Fibroblast of peridontal ligament (primary cell): ENCODE measurements at regions not wholly inside any gene's neighbourhood (a gene's known extent, or its start where the extent isn't known, plus 50 kb on each side); places are given as distances from the start of the nearest gene placed in this dataset.

Source experiments
- DNase-seq: peaks from one replicate; pipeline ENCODE4 v3.0.0-alpha.2; 2010; ENCODE audit errors: extremely low read depth

DNA sequence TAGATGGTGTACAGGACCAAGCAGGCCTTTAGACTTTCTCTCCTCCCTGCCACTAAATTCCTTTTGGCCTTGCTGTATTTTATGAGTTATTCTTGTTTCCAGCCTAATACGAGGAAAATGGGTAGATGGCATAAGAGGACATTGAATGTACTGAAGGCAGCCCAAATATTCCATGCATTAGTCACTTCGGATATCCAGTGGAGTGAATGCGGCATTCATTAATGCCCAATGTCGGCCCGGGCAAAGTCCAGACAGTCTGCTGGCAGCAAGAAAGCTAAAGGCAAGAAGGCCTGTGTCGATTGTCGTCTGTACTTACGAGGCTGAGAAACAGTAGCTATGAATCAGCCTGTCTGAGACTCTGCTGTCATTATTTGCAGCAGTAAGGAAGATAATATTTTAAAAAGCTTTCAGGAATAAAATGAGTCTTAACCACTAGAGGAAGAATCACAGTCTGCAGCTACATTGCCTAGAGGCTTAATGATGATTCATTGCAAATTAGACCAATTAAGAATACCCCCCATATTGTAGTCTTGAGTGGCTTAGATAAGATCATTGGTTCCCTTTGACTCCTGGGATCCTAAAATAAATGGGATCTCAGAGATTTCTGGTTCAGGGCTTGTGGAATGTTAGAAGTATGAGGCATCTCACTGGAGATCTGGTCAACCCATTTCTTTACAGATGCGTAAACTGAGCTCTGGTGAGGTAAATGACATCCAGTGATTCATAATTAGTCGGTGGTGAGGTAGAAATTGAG is 534.1 kb upstream of the JAG1 start:
- DNase-seq, result peak; percentile 49

DNA sequence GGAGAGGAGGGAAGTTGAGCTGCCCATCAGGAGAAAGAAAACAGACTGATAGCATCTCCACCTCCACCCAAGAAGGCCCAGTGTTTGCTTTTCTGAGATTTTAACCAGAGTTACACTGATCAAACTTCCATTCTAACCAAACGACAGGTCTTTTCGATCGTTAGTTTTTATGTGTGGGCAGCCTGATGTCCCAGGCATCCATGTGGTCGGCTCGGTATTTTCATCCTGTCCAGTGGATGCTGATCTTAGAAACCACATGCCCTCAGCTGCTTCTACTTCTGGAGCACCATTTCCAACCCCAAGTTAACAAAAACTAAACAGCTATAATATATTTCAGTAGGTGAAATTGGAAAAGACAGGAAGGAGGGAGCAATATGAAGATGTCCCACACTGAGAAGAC is 536.8 kb upstream of the JAG1 start:
- no peak for DNase-seq

DNA sequence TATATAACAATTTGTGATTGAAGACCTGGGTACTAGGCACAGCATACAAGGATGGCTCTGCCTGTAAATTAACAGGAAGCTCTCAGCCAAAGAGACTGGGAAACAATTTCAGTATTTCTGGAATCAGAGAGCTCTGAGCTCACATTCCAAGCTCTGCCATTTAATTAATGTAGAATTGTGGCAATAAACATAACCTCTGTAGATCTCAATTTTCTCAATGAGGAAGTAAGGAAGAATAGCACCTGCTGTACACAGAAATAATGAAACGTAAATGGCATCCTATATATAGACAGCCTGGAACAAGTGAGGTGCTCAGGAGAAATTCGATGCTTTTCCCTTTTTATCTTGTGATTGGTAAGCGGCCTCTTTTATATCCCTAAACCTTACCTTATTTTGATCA is 538.5 kb upstream of the JAG1 start:
- DNase-seq, result no peak

DNA sequence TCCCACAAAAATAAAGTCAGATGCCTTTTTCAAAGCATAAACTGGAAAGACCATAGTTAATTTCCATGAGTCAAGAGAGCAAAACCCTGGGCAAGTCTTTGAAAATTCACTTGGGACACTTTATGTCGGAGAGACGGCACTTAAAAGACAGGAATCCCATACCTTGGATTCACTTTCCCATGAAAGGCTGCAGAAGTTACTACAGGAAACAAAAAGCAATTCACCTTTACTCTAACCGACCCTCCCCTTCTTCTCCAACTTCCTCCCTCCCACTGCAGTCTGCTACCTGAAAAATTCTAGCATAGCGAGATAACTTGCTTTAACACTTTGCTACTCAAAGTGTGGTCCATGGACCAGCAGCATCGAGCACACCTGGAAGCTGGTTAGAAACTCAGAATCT is 539.1 kb upstream of the JAG1 start:
- no peak for DNase-seq

DNA sequence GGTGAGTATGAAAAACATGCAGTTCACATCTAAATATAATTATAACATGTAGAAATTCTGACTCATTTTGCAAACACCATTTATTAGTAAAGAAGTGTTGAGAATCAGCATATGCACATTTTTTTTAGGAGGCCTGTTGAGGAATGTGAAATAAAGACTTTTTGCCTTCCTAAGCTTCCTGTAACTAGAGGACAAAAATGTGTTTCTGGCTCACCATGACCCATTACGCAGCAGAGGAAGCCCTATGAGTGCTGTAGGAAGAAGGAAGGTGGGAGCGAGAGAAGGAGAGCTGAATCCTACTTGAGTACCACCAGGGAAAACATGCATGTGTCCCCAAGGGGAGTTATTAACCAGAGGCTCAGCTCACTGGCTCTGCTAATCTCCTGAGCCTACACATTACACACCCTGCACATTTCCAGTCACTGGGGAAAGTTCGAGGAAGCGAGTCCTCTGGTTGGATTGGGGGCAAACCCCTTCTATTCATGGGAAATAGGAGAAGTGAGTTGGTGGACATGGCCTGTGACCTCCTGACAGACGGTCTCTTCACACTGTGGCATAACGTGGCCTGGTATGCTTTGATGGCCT is 540.5 kb upstream of the JAG1 start:
- no peak for DNase-seq

DNA sequence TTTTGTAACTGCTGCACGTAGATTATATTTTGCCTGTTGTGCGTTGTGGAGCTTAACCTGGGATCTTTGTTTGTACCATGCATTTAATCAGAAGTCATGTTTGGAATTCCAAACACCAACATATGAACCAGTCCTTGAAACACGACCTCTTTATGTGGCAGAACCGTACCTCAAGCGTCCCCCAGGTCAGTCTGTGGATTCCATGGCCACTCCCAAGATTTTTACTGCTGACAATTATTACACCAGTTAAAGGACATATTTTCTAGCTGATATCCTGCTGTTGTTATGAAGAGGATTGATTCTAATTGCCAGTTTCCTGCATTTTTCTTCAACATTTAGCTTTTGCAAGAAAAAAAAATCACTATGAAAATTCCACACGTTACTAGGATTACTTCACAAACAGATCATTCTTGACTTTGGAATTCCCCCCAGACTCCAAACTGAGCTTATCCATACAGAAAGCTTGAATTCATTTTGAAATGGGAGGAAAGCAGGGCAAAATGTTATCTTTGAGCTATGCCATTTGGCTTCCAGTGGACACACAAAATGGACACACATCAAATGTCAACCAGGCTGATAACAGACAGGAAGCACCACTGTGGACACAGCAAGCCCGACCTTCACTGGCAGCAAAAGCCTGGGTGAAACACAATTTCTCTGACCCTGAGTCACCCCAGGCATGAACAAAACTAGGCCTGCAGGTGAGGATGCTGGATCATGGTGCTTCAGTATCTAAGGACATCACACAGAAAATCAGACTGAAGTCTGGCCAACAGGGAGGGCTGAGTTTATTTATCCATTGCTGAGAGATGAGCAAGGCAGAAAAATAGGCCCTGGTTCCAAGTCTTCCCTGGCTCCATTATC is 542.9 kb upstream of the JAG1 start:
- peak; percentile 85 for DNase-seq

DNA sequence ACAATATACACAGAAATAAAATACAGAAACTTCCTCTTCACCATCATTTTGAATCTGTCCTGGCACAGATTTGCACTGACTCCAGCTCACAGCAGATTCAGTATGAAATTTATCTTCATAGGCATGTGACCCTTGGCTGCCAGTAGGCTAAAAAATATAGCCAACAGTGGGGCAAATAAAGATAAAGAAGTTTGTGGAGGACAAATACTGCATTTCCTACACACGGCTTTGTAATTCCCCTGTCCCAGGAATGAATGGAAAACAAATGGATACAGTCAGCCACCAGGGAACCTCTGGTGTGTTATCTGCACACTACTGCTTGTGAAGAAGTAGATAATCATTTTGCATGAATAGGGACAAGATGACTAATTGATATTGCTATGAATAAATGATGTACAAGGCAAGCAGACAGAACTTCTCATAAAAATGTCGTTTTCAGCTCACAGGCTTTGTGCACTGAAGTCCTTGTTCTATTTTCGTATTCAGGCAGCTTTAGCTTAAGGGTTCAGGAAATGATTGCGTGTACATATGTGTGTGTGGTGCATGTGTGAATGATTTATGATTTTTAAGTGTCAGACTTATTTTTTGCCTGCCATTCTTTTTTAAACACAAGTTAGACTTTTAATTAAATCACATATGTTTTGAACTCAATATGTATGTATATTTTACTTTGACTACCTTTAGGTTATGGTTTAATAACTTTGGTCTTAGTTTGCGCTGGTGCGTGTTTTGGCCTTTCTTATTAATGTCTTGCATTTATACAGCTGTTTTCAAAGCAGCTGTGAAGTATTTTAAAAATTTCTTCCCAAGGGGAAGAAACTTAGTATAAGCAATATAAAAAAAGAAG is 543.8 kb upstream of the JAG1 start:
- no peak for DNase-seq

DNA sequence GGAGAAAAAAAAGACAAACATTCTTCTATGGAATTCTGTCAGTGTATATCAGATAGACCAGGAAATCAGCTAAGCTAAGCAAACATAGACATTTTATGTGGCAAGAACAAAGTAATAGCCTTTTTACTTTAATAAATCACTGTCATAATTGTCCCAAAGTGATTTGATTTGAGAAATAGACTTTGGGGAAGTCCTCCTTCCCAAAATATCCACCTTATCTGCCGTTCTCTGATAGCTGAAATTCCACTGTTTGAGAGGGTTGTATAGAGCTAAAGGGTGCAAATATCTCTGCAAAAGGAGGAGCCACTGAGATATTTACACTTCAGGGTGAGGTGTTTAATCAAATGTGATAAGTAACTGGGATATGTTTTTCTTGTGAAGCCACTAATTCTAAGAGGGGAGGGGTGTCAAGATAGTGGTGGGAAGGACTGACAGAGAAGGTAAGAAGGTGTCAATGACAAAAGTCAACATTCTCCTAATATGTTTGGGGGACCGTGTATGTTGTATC is 544.4 kb upstream of the JAG1 start:
- no peak for DNase-seq

DNA sequence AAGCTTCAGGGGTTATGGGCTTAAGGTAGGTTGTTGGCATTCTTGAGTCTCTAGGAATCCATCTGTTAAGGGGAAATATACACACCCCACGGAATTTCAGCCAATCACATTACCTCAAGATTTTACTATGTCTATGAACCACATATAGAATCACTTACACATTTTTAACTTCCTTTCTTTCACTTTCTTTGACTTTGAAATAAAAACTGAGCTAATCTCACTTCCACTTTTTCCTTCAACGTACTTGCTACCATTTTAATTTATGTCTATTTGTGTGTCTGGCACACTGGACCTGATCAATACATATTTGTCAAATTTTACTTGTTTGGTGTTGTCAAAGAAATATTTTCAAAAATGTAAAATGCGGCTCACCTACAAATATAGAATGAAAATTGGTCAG is 545.4 kb upstream of the JAG1 start:
- no peak for DNase-seq

DNA sequence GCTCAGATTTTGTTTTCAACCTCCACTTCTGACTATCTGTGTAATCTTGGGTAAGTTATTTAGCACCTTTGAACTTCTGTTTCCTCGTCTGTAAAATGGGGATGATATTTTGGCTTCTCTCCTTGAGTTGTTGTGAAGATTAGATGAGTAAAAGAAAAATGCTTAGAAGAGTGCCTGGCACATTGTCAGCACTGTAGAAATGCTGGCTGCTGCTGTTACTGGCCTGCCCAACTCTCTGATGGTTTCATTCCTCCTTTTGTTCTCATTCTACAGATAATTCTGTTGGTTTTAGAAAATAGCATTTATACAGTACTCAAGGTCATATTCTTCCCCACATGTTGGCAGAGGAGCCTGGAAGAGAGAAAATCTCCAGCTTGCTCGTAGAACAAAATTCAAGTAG is 547.2 kb upstream of the JAG1 start:
- DNase-seq, result peak; percentile 41

DNA sequence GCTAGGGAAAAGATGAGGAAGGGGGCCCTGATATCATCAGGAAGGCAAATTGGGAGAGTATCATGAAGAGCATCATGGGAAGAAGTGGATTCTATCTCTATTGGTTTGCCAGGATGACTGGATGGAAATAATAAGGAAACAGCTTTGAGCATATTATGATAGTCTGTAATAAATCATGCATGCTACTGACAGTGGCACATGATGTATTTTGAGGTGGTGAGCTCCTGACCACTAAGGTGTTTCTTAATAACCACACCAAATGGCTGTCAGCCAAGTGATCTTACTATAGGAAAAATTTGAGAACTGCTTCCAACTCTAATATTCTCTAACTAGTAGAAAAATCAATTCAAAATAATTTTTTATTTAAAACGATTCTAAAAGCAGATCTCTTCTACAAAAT is 548.4 kb upstream of the JAG1 start:
- no peak for DNase-seq

DNA sequence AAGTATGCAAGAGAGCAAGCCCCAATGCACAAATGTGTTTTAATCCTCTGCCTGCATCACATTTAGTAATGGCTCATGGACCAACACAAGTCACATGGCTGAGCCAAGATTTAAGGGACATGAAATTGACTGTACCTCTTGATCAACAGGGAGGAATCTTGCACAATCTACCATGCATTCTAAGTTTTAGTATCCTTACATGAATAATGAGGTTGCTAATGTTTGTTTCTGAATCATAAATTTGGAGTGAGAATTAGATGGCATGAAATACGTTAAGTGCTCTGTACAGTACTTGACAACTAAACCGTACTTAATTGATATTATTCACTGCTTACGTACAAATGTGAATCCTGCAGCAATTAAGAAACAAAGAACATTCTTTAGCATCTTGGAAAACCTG is 553.8 kb upstream of the JAG1 start:
- DNase-seq, result no peak

DNA sequence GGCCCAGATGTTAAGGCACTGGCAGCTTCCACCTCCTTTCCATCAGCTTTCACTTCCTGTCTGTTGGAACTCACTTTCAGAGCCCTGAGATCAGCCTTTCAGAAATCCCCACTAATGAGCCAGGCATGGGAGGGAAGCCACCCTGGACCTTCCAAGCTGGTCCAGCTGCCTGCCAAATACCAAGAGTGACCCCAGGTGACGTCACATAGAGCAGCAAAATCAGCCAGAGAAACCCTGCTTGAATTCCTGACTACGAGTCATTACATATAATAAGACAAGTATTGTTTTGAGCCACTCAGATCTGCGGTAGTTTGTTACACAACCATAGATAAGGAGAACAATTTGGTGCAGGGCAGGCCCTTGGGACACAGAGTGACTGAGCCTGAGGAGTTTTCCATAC is 556.0 kb upstream of the JAG1 start:
- DNase-seq, result peak; percentile 98

DNA sequence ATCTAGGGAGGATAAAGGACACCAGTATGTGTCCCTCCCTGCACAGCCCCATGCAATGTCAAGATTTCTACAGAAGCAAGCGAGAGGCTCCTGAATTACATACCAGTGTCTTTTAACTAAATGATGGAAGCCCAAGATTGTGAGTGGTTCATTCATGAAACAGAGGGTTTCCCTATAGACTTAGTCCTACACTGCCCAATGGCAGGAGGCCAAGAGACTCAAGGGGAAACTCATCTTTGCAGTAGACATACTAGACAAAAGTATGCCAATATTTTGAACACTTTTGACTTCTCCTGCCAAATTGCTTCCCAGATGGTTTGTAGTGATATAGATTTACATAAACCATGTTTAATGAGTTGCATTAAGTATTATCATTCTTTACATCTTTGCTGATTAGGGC is 557.2 kb upstream of the JAG1 start:
- DNase-seq, result no peak

DNA sequence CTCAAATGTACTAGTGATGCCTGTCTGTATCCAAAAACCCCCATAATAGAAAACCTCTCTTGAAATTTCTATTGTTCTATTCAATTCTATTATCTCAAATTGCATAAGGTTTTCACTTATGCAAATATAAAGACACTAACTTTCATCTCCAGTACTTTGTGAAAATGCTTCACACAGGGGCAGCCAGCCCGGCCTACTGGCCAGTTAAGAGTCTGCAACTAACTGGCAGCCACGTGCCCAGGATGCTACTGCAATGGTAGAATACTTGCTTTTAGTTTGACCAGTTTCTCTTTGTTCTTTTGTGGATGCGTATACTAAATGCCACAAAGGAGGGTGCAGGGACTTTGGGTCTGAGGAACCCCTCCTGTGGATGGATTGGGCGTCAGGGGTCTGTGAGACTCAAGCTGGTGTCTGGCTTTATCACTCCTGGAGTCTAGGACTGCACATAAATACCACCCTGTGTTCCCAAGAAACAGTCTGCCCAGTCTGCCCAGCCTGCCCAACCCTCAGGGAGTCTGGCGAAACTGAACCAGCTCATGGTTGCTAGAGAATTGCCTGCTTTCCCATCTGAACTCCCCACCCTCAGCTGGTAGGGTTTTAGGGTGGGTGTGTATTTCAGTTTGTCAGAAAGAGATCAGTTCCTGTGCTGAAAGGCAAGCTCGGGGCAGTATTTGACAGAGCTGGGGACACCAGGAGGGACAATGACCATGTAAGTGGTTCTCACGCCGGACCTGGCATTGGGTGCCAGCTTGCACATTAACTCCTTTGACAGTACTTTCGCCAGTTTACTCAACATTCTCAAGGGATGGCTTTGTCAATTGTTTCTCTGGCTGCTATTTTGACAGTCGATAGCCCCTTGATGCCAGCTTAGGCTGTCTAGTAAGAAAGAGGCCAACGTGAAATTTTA is 558.2 kb upstream of the JAG1 start:
- no peak for DNase-seq

DNA sequence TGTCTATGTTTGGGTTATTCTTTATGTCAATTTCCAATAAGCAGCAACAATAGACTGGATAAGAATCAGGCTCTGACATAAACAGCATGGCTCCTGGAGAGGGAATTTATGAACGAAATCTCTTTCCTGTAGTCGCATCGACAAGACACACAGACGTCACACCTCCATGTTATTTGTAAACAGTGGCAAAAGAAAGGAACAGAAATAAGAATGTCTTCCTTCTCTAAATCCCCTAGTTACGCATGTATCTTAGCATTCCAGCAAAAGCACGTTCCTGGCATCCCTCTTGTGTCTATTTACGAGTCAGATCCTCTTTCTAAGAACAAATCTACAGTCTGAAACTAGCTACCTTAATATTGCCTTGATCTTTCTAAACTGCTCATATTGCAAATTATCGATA is 559.1 kb upstream of the JAG1 start:
- no peak for DNase-seq

DNA sequence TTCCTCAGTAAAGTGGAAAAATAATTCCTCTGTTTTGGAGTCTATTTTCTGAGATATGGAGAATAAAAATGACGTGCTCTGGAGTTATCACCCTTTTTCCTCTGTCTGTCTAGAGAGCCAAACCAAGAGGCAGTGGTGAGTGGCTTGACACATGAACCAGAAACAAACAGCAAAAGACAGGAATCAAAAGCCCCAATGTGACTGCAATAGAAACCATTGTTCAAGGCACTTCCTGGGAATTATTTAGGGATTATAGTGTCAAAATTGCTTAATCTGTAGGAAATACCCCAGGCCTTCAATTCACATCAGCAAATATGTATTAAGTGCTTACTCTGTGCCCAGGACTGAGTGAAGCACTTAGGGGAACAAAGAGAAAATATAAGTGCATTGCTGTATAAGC is 560.4 kb upstream of the JAG1 start:
- no peak for DNase-seq

DNA sequence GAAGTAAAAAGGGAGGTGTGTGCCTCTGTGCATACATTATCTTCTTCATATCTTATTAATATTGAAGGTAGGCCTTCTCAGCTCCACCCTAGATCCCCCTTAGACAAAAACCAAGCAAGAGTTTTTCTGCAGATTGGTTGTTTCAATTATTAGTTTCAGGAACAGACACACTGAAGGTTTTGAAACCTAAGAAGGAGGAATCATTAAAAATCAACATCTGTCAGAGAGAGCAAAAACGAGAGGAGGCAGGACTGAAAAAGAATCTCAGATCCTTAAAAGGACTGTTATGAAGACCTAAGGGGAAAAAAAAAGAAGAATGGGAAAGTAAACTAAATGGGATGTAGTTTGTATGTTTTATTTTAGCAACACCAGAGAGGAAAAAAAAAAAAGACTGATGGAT is 560.8 kb upstream of the JAG1 start:
- no peak for DNase-seq

DNA sequence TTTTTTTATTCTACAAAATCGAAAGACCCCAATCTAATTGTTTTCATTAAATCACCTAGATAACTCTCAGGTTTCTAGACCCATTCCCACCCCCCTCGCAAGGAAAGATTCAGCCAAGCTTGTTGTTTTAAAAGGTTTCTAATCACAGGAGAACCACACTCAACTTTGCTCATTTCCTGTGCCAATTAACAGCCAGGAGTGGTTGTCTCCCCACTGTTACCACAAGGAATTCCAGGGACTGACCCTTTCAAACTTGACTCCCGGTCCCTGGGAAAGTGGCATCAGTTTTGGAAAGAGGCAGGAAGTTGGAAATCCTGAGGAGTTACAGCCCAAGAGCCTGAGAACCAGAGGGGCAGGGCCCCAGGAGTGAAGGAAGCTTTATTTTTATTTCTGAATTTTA is 561.3 kb upstream of the JAG1 start:
- DNase-seq, result no peak

DNA sequence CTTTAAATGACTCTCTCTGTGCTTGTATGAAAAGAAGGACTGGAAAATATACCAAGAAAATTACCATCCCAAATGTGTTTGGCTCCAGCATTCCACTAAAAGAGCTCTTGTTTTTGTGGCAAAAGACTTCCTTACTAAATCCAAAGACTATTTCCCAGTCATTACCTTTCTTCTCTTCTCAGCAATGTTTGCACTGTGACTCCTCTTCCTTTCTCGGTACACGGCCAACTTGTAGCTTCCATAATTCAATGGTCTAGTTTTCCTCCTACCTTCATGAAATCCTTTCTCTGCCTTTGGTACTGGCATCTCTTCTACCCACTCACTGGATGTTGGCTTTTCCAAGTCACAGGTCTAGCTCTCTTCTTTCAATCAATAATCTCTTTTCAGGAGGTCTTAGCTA is 568.5 kb upstream of the JAG1 start:
- DNase-seq, result no peak

DNA sequence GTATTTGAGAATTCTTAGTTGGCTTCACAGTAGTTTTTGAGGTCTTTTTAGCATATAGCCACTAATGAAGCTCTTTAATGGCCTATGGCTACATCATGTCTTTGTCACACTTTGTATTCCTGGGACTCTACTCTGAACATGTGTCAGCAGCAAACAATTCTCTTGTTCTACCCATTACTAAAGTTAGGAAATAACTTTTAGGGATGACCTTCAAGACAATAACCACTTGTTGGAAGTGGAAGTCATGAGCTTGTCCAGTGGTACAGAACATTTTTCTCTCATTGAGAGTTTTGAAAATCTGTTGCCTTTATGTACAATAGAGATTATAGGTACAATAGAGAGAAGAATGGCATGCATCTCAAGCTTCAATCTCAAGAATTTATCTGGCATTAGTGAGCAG is 571.6 kb upstream of the JAG1 start:
- no peak for DNase-seq
